ENCODE measurements at regions not wholly inside any gene's neighbourhood (a gene's known extent, or its start where the extent isn't known, plus 50 kb on each side); places are given as distances from the start of the nearest gene placed in this dataset.

- DNase-seq, result no peak
These were observed 52.9 kb upstream of the SLC28A3 start for GRCh38 chr9:84393266-84393950.

- no peak for DNase-seq
These were observed 53.5 kb upstream of the SLC28A3 start for GRCh38 chr9:84394036-84394435.

- peak; percentile 37 to 71 for DNase-seq
These were observed 56.7 kb upstream of the SLC28A3 start for GRCh38 chr9:84397151-84397728.

- DNase-seq, result no peak
These were observed 57.3 kb upstream of the SLC28A3 start for GRCh38 chr9:84397822-84398221.

- DNase-seq, result no peak
These were observed 62.0 kb upstream of the SLC28A3 start for GRCh38 chr9:84402517-84402916.

- DNase-seq, result no peak
These were observed 62.7 kb upstream of the SLC28A3 start for GRCh38 chr9:84403288-84403687.

GRCh38 chr9:84404095-84404686, 63.6 kb upstream of the SLC28A3 start:
- no peak for DNase-seq

- DNase-seq, result no peak
These were observed 65.1 kb upstream of the SLC28A3 start for GRCh38 chr9:84405667-84406066.

- DNase-seq, result no peak
These were observed 67.9 kb upstream of the SLC28A3 start for GRCh38 chr9:84408416-84408815.

- no peak for DNase-seq
These were observed 71.2 kb upstream of the SLC28A3 start for GRCh38 chr9:84411683-84412267.

- no peak for DNase-seq
These were observed 72.1 kb upstream of the SLC28A3 start for GRCh38 chr9:84412654-84413053.

- no peak for DNase-seq
These were observed 72.7 kb upstream of the SLC28A3 start for GRCh38 chr9:84413301-84413700.

- DNase-seq, result no peak
These were observed 78.6 kb upstream of the SLC28A3 start for GRCh38 chr9:84419031-84419602.

GRCh38 chr9:84424931-84425330, 84.4 kb upstream of the SLC28A3 start:
- DNase-seq, result no peak

GRCh38 chr9:84432746-84433145, 92.2 kb upstream of the SLC28A3 start:
- no peak for DNase-seq

- no peak for DNase-seq
These were observed 95.3 kb upstream of the SLC28A3 start for GRCh38 chr9:84435902-84436301.

- no peak for DNase-seq
These were observed 96.0 kb upstream of the SLC28A3 start for GRCh38 chr9:84436386-84437109.

- no peak for DNase-seq
These were observed 97.8 kb upstream of the SLC28A3 start for GRCh38 chr9:84438391-84438790.

GRCh38 chr9:84439250-84439649, 98.7 kb upstream of the SLC28A3 start:
- DNase-seq, result peak in 1 of 2 experiments; percentile 20

GRCh38 chr9:84442712-84443111, 102.2 kb upstream of the SLC28A3 start:
- DNase-seq, result no peak

- no peak for DNase-seq
These were observed 105.2 kb upstream of the SLC28A3 start for GRCh38 chr9:84445737-84446136.

GRCh38 chr9:84447305-84447704, 106.7 kb upstream of the SLC28A3 start:
- DNase-seq, result no peak

- no peak for DNase-seq
These were observed 109.5 kb upstream of the SLC28A3 start for GRCh38 chr9:84450029-84450428.

Measured in NCI-H1930 (cell line).